Epithelial cell of esophagus (primary cell): ENCODE measurements at regions not wholly inside any gene's neighbourhood (a gene's known extent, or its start where the extent isn't known, plus 50 kb on each side); places are given as distances from the start of the nearest gene placed in this dataset.

Experiments
- DNase-seq: peaks from one replicate; pipeline ENCODE4 v3.0.0; 2010; ENCODE audit warnings: low read depth
- H3K4me3 ChIP-seq: 2 replicates; pipeline ENCODE4 v1.5.1; 2011; ENCODE audit warnings: mild to moderate bottlenecking, low read length, control low read depth
- CTCF ChIP-seq: IDR thresholded peaks from 2 replicates; pipeline ENCODE4 v1.5.1; 2011; ENCODE audit warnings: low read depth, mild to moderate bottlenecking, low read length, control low read depth, inconsistent platforms; ENCODE audit not compliant: insufficient read depth; ENCODE audit errors: missing control alignments

- TF ChIP-seq CTCF: no peak
- H3K4me3 ChIP-seq: no peak overlapping the region
- DNase-seq: no peak
These were observed 948.3 kb downstream of the SLITRK1 start for GRCh38 chr13:82934000-82934399.

- no peak for DNase-seq
- no peak for TF ChIP-seq CTCF
- no peak overlapping the region for H3K4me3 ChIP-seq
These were observed 957.2 kb downstream of the SLITRK1 start for GRCh38 chr13:82925114-82925513.

GRCh38 chr13:82917984-82918383, 964.3 kb downstream of the SLITRK1 start:
- no peak overlapping the region for H3K4me3 ChIP-seq
- TF ChIP-seq CTCF: no peak
- no peak for DNase-seq

- no peak overlapping the region for H3K4me3 ChIP-seq
- TF ChIP-seq CTCF: no peak
- no peak for DNase-seq
These were observed 969.7 kb downstream of the SLITRK1 start for GRCh38 chr13:82912564-82912963.

GRCh38 chr13:82905071-82905470, 977.2 kb downstream of the SLITRK1 start:
- TF ChIP-seq CTCF: no peak
- DNase-seq: peak; percentile 77

GRCh38 chr13:82900453-82900852, 981.8 kb downstream of the SLITRK1 start:
- no peak for DNase-seq
- H3K4me3 ChIP-seq: no peak overlapping the region
- TF ChIP-seq CTCF: no peak

More at GRCh38 chr13:82905071-82905470, 977.2 kb downstream of the SLITRK1 start:
- no peak overlapping the region for H3K4me3 ChIP-seq

- no peak overlapping the region for H3K4me3 ChIP-seq
- TF ChIP-seq CTCF: no peak
- no peak for DNase-seq
These were observed 983.7 kb downstream of the SLITRK1 start for GRCh38 chr13:82898586-82898985.
